ENCODE measurements at regions not wholly inside any gene's neighbourhood (a gene's known extent, or its start where the extent isn't known, plus 50 kb on each side); places are given as distances from the start of the nearest gene placed in this dataset.

DNA sequence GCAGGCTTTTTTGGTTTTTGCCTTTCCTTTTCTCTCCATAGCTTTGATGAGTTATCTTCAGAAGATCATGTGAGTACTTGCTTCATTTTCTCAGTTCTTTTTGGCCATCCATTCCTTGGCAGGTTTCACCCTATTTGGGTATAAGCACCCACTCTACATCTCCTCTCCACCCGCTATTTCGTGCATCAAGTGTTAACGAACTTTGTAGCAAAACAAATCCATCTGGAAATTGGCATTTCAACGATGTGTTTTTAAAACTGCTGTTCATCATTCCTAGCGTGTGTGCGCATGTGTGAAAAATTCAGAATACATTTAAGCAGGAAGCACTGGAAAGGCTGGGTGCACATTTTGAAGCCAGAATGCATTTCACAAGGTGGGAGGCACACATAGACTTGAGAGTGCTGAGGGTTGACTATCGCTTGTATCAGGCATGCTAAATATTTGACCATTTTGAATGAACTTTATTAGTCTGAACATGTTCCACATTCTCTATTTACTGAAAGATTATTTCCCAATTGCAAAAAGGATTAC lies 89.7 kb upstream of the FHIT start:
- SMC1A ChIA-PET (ENCODE audit: uncharacterized antibody, unreplicated experiment), result interaction anchor here (0.5 kb wide), 1 partner anchor 620 kb away, joined by 3 read pairs; no protein-coding TSS in a partner anchor
- in situ Hi-C loops (cut with MboI) (no loop called here), intact Hi-C loops (cut with micrococcal nuclease; ENCODE audit: unreplicated experiment) (no loop called here)
- H3K27me3 ChIP-seq (replicated peaks in 1 of 2; ENCODE audit: control insufficient read depth in 2 of 2, insufficient read depth in 2 of 2, low read length in 1 of 2), result no peaks in the 10 kb centered on the region
- POLR2A ChIA-PET, result no interaction called here
- no peak overlapping the region for H3K9ac ChIP-seq (ENCODE audit: control insufficient read depth, insufficient read depth, low read length)
- RAD21 ChIA-PET (ENCODE audit: unreplicated experiment), result no interaction called here
- no peaks in the 10 kb centered on the region for H3K36me3 ChIP-seq (ENCODE audit: control insufficient read depth in 2 of 2, insufficient read depth in 2 of 2, low read length in 1 of 2)
- WGBS (ENCODE audit: insufficient coverage, insufficient replicate concordance, low lambda C conversion rate, missing lambda C conversion rate), result 63% methylated on average over 7 of the region's 7 CpGs
- no peaks in the 10 kb centered on the region; the same call in 2 of the 3 replicates for H3K9me3 ChIP-seq (replicated peaks; ENCODE audit: control insufficient read depth, insufficient read depth, low read length)
- no peak for FAIRE-seq
- DNase-seq (ENCODE audit: low read depth, low spot score), result no peak
- H3K4me3 ChIP-seq, result no peak overlapping the region
- no peak overlapping the region for H3K4me2 ChIP-seq (ENCODE audit: control insufficient read depth, insufficient read depth)
- no peak overlapping the region for H3K27ac ChIP-seq (ENCODE audit: control insufficient read depth, insufficient read depth)
- H2AFZ ChIP-seq (ENCODE audit: control insufficient read depth, low read depth, low read length), result no peak overlapping the region
- no peaks in the 10 kb centered on the region for H4K20me1 ChIP-seq (ENCODE audit: control insufficient read depth, insufficient read depth)
- H3K4me1 ChIP-seq (ENCODE audit: control insufficient read depth, insufficient read depth, low read length), result no peaks in the 10 kb centered on the region
- CTCF ChIA-PET, result no interaction called here
- no TSS peak for BruUV-seq (replicated peaks)
- no peak for ATAC-seq
- TF ChIP-seq ZNF622 (IDR thresholded peaks at IDR 0.05), result no peak
- no peak for TF ChIP-seq SP1 (IDR thresholded peaks at IDR 0.05; ENCODE audit: low read depth, low read length)
- TF ChIP-seq MYB (IDR thresholded peaks at IDR 0.05; ENCODE audit: borderline replicate concordance, low read depth, low read length), result no peak
- TF ChIP-seq ZNF384 (IDR thresholded peaks at IDR 0.05; ENCODE audit: borderline replicate concordance, low read depth, low read length), result no peak
- TF ChIP-seq, protein P1, sequence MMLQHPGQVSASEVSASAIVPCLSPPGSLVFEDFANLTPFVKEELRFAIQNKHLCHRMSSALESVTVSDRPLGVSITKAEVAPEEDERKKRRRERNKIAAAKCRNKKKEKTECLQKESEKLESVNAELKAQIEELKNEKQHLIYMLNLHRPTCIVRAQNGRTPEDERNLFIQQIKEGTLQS (IDR thresholded peaks at IDR 0.05; ENCODE audit: borderline replicate concordance, extremely low read depth, low read depth, low read length), result no peak
- no peak for TF ChIP-seq TAF1 (IDR thresholded peaks at IDR 0.05; ENCODE audit: borderline replicate concordance, low read depth, low read length)
- TF ChIP-seq MTA3 (IDR thresholded peaks at IDR 0.05; ENCODE audit: borderline replicate concordance, low read length), result no peak
- no peak for TF ChIP-seq NBN (IDR thresholded peaks at IDR 0.05)
- no peak for TF ChIP-seq BHLHE40 (IDR thresholded peaks at IDR 0.05; ENCODE audit: borderline replicate concordance in 1 of 2, low read depth in 2 of 2, low read length in 1 of 2)
- TF ChIP-seq PAX8 (IDR thresholded peaks at IDR 0.05), result no peak
- TF ChIP-seq YY1 (IDR thresholded peaks at IDR 0.05; ENCODE audit: low read depth, low read length), result no peak
- TF ChIP-seq IRF4 (IDR thresholded peaks at IDR 0.05; ENCODE audit: low read depth, low read length), result no peak
- TF ChIP-seq TCF7 (IDR thresholded peaks at IDR 0.05; ENCODE audit: borderline replicate concordance), result no peak
- no peak for TF ChIP-seq FOS (IDR thresholded peaks at IDR 0.05; ENCODE audit: borderline replicate concordance, extremely low read depth, insufficient read length)
- TF ChIP-seq, protein P2, sequence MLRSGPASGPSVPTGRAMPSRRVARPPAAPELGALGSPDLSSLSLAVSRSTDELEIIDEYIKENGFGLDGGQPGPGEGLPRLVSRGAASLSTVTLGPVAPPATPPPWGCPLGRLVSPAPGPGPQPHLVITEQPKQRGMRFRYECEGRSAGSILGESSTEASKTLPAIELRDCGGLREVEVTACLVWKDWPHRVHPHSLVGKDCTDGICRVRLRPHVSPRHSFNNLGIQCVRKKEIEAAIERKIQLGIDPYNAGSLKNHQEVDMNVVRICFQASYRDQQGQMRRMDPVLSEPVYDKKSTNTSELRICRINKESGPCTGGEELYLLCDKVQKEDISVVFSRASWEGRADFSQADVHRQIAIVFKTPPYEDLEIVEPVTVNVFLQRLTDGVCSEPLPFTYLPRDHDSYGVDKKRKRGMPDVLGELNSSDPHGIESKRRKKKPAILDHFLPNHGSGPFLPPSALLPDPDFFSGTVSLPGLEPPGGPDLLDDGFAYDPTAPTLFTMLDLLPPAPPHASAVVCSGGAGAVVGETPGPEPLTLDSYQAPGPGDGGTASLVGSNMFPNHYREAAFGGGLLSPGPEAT (IDR thresholded peaks at IDR 0.05; ENCODE audit: low read depth), result no peak
- no peak for TF ChIP-seq ZBED1 (IDR thresholded peaks at IDR 0.05; ENCODE audit: borderline replicate concordance)
- no peak for TF ChIP-seq SIN3A (IDR thresholded peaks at IDR 0.05; ENCODE audit: low read depth, low read length)
- no peak for TF ChIP-seq HDAC2 (IDR thresholded peaks at IDR 0.05)
- H3K79me2 ChIP-seq (ENCODE audit: control insufficient read depth, insufficient read depth, low read length), result no peaks in the 10 kb centered on the region
